Transverse colon (tissue), 4 donors: ENCODE measurements at regions not wholly inside any gene's neighbourhood (a gene's known extent, or its start where the extent isn't known, plus 50 kb on each side); places are given as distances from the start of the nearest gene placed in this dataset.

Experiments used
- DNase-seq: peaks from one replicate; pipeline ENCODE4 v3.0.0-alpha.2; 2019
- H3K27ac ChIP-seq, 4 donors: fragments of 200-600 bp; sonication (generic); 2 replicates each; pipeline ENCODE4 v1.5.1; 2016 to 2018; ENCODE audit warnings: inconsistent platforms in 4 of 4
- H3K27me3 ChIP-seq: fragments of 200-600 bp; sonication (generic); 2 replicates; pipeline ENCODE4 v1.5.1; 2017; ENCODE audit warnings: inconsistent platforms
- H3K36me3 ChIP-seq, 4 donors: fragments of 200-600 bp; sonication (generic); 2 replicates each; pipeline ENCODE4 v1.5.1; 2017 to 2019; ENCODE audit warnings: inconsistent platforms in 4 of 4
- H3K4me1 ChIP-seq, 4 donors: fragments of 200-600 bp; sonication (generic); 2 replicates each; pipeline ENCODE4 v1.5.1; 2017 to 2020; ENCODE audit warnings: inconsistent platforms in 4 of 4
- H3K4me3 ChIP-seq, 4 donors: fragments of 200-600 bp; sonication (generic); 1 replicate in 1 of 4; 2 replicates in 3 of 4; pipeline versions ENCODE4 v1.5.1 to v1.6.1; 2017 to 2019; ENCODE audit warnings: inconsistent platforms in 4 of 4
- H3K9me3 ChIP-seq, 2 donors: fragments of 200-600 bp; sonication (generic); 2 replicates each; pipeline ENCODE4 v1.5.1; 2017 to 2019; ENCODE audit warnings: inconsistent platforms in 2 of 2
- CTCF ChIP-seq, 5 experiments: fragments of 200-600 bp in 3 of 5; fragments of 450-650 bp in 2 of 5; sonication (generic) in 3 of 5; IDR thresholded peaks; 1 replicate in 2 of 5; 2 replicates in 3 of 5; pipeline ENCODE4 v1.5.1; 2016 to 2017; ENCODE audit warnings: antibody characterized with exemption in 5 of 5, inconsistent platforms in 3 of 5, mild to moderate bottlenecking in 2 of 5, moderate library complexity in 1 of 5
- EP300 ChIP-seq: sonication (generic); formaldehyde crosslinking; IDR thresholded peaks from one replicate; pipeline ENCODE4 v1.6.1; 2017; ENCODE audit warnings: antibody characterized with exemption, low read depth
- POLR2A ChIP-seq: fragments of 450-650 bp; IDR thresholded peaks from one replicate; pipeline ENCODE4 v1.6.1; 2016; ENCODE audit warnings: antibody characterized with exemption, mild to moderate bottlenecking, moderate library complexity
- POLR2AphosphoS5 ChIP-seq, 3 donors: sonication (generic); formaldehyde crosslinking; IDR thresholded peaks; one replicate each; pipeline ENCODE4 v1.6.1; 2016; ENCODE audit warnings: antibody characterized with exemption in 3 of 3
- WGBS, 2 donors: methylation state at CpG; one replicate each; pipeline ENCODE4 v1.1.5; 2018; ENCODE audit warnings: low coverage in 1 of 2; 5-methylcytosine and 5-hydroxymethylcytosine counted together
- in situ Hi-C, 4 donors: fragments of 200-750 bp; cut with MboI; loops; one replicate each; pipeline versions ENCODE4 v1.15.0 to v1.15.1; 2017; ENCODE audit warnings: low sequenced_read_pairs in 3 of 4, low pct_ligation_motif_present in 1 of 4, low pct_unique_long_range_greater_than_20kb in 1 of 4
- intact Hi-C: fragments of 100-400 bp; cut with DNase I; formaldehyde crosslinking; loops from one replicate; pipeline ENCODE4 v1.15.1; 2023; ENCODE audit warnings: low total_unique reads

- 86 to 87% methylated on average over 1 to 2 of the region's 2 CpGs for WGBS, 2 donors
- H3K36me3 ChIP-seq = no peaks in the 10 kb centered on the region
- H3K27me3 ChIP-seq = no peaks in the 10 kb centered on the region
- no peak for TF ChIP-seq POLR2AphosphoS5 (IDR thresholded peaks at IDR 0.05)
- no peak for DNase-seq
- in situ Hi-C loops = no loop called here
- intact Hi-C loops = no loop called here
- no peak overlapping the region for H3K4me3 ChIP-seq
- H3K27ac ChIP-seq = no peak overlapping the region
- no peaks in the 10 kb centered on the region for H3K4me1 ChIP-seq
- H3K9me3 ChIP-seq = no peaks in the 10 kb centered on the region
These were observed 1992.1 kb upstream of the IGFBP7 start for GRCh38 chr4:59102311-59102710.

- no peak for DNase-seq
- Histone ChIP-seq H3K4me3 (no peak overlapping the region), H3K27ac (no peak overlapping the region), H3K27me3 (no peaks in the 10 kb centered on the region), H3K9me3 (no peaks in the 10 kb centered on the region), H3K36me3 (no peaks in the 10 kb centered on the region), H3K4me1 (no peaks in the 10 kb centered on the region)
- WGBS, 2 donors = 55 to 62% methylated on average over 4 of the region's 4 CpGs
- TF ChIP-seq EP300 = no peak
- TF ChIP-seq POLR2AphosphoS5 (IDR thresholded peaks at IDR 0.05) = no peak
- TF ChIP-seq CTCF (IDR thresholded peaks at IDR 0.05) = no peak
- no peak for TF ChIP-seq POLR2A
- in situ Hi-C loops = no loop called here
- intact Hi-C loops = no loop called here
These were observed 2010.2 kb upstream of the IGFBP7 start for GRCh38 chr4:59120287-59120814.

- in situ Hi-C loops (no loop called here), intact Hi-C loops (no loop called here)
- WGBS, 2 donors = 38% methylated on average over 2 of the region's 2 CpGs; no CpG with 5 or more reads in 1 of the 2 donors
- Histone ChIP-seq H3K36me3 (no peaks in the 10 kb centered on the region), H3K9me3 (no peaks in the 10 kb centered on the region), H3K27ac (no peak overlapping the region), H3K27me3 (no peaks in the 10 kb centered on the region), H3K4me1 (no peaks in the 10 kb centered on the region), H3K4me3 (no peak overlapping the region)
- TF ChIP-seq CTCF (IDR thresholded peaks at IDR 0.05) (no peak), POLR2A (no peak), POLR2AphosphoS5 (IDR thresholded peaks at IDR 0.05) (no peak), EP300 (no peak)
- DNase-seq = no peak
These were observed 2012.4 kb upstream of the IGFBP7 start for GRCh38 chr4:59122626-59123025.

- H3K27ac ChIP-seq = no peak overlapping the region
- no peak overlapping the region for H3K4me3 ChIP-seq
- no peaks in the 10 kb centered on the region for H3K4me1 ChIP-seq
- intact Hi-C loops (no loop called here), in situ Hi-C loops (no loop called here)
- TF ChIP-seq CTCF (IDR thresholded peaks at IDR 0.05) (no peak), POLR2AphosphoS5 (IDR thresholded peaks at IDR 0.05) (no peak)
- no peaks in the 10 kb centered on the region for H3K27me3 ChIP-seq
- H3K9me3 ChIP-seq = no peaks in the 10 kb centered on the region
- 66 to 67% methylated on average over 4 of the region's 4 CpGs for WGBS, 2 donors
- no peaks in the 10 kb centered on the region for H3K36me3 ChIP-seq
- no peak for DNase-seq
These were observed 2016.0 kb upstream of the IGFBP7 start for GRCh38 chr4:59126159-59126558.

- Histone ChIP-seq H3K4me1 (no peaks in the 10 kb centered on the region), H3K4me3 (no peak overlapping the region), H3K27me3 (no peaks in the 10 kb centered on the region), H3K27ac (no peak overlapping the region), H3K36me3 (no peaks in the 10 kb centered on the region), H3K9me3 (no peaks in the 10 kb centered on the region)
- in situ Hi-C loops (no loop called here), intact Hi-C loops (no loop called here)
- 74 to 78% methylated on average over 5 of the region's 5 CpGs for WGBS, 2 donors
- TF ChIP-seq CTCF (IDR thresholded peaks at IDR 0.05) (no peak), POLR2AphosphoS5 (IDR thresholded peaks at IDR 0.05) (no peak), EP300 (no peak), POLR2A (no peak)
- DNase-seq = no peak
These were observed 2016.8 kb upstream of the IGFBP7 start for GRCh38 chr4:59127006-59127405.
